ENCODE measurements at regions not wholly inside any gene's neighbourhood (a gene's known extent, or its start where the extent isn't known, plus 50 kb on each side); places are given as distances from the start of the nearest gene placed in this dataset.
A peak's percentile ranks its signal among the peaks of the same experiment; 100 is the strongest.

GRCh38 chrX:39758791-39759525 lies 338.8 kb downstream of the BCOR start:
- ChIA-PET CTCF (no interaction called here), POLR2A (no interaction called here)
- Mint-ChIP-seq H3K9me3 (no peaks in the 10 kb centered on the region), H3K4me1 (ENCODE audit: low read depth) (peaks cover 22% of the 10 kb centered on the region), H3K27me3 (no peaks in the 10 kb centered on the region), H3K27ac (no peak overlapping the region), H3K4me3 (no peak overlapping the region), H3K36me3 (ENCODE audit: low read depth) (no peaks in the 10 kb centered on the region)
- ATAC-seq (no peak), DNase-seq (no peak)
- TF ChIP-seq CTCF (IDR thresholded peaks at IDR 0.05) = no peak
- intact Hi-C loops (cut with micrococcal nuclease) = no loop called here

GRCh38 chrX:39759526-39760224 lies 338.1 kb downstream of the BCOR start:
- DNase-seq (no peak), ATAC-seq (peak; percentile 22)
- Mint-ChIP-seq H3K4me1 (ENCODE audit: low read depth) (peaks cover 24% of the 10 kb centered on the region), H3K4me3 (no peak overlapping the region), H3K27ac (no peak overlapping the region), H3K36me3 (ENCODE audit: low read depth) (no peaks in the 10 kb centered on the region), H3K27me3 (no peaks in the 10 kb centered on the region), H3K9me3 (no peaks in the 10 kb centered on the region)
- ChIA-PET POLR2A (interaction anchor here (0.5 kb wide), 1 partner anchor 128 kb away, joined by 3 read pairs; no protein-coding TSS in a partner anchor), CTCF (no interaction called here)
- TF ChIP-seq CTCF (IDR thresholded peaks at IDR 0.05) = no peak
- intact Hi-C loops (cut with micrococcal nuclease) = no loop called here

- TF ChIP-seq CTCF (IDR thresholded peaks at IDR 0.05) = no peak
- Mint-ChIP-seq H3K27ac (peak overlapping the region; percentile 83), H3K4me3 (no peak overlapping the region), H3K36me3 (ENCODE audit: low read depth) (no peaks in the 10 kb centered on the region), H3K4me1 (ENCODE audit: low read depth) (peaks cover 35% of the 10 kb centered on the region), H3K9me3 (no peaks in the 10 kb centered on the region), H3K27me3 (no peaks in the 10 kb centered on the region)
- ChIA-PET POLR2A (interaction anchor here (1.0 kb wide), 1 partner anchor 17 kb away, joined by 3 read pairs; no protein-coding TSS in a partner anchor), CTCF (no interaction called here)
- DNase-seq = peak; percentile 35
- ATAC-seq = peak; percentile 76
- intact Hi-C loops (cut with micrococcal nuclease) = no loop called here
These were observed 336.8 kb downstream of the BCOR start for GRCh38 chrX:39760930-39761329.

- Mint-ChIP-seq H3K4me1 (ENCODE audit: low read depth) (peaks cover 44% of the 10 kb centered on the region), H3K27ac (no peak overlapping the region), H3K9me3 (no peaks in the 10 kb centered on the region), H3K4me3 (no peak overlapping the region), H3K27me3 (no peaks in the 10 kb centered on the region), H3K36me3 (ENCODE audit: low read depth) (no peaks in the 10 kb centered on the region)
- TF ChIP-seq CTCF (IDR thresholded peaks at IDR 0.05) = no peak
- DNase-seq (no peak), ATAC-seq (no peak)
- CTCF ChIA-PET = no interaction called here
- intact Hi-C loops (cut with micrococcal nuclease) = no loop called here
- POLR2A ChIA-PET = no interaction called here
These were observed 335.4 kb downstream of the BCOR start for GRCh38 chrX:39762266-39762841.

GRCh38 chrX:39764441-39764914 lies 333.3 kb downstream of the BCOR start:
- no peak overlapping the region for H3K27ac Mint-ChIP-seq

More at GRCh38 chrX:39764441-39764914, 333.3 kb downstream of the BCOR start:
- ATAC-seq (no peak), DNase-seq (no peak)
- Mint-ChIP-seq H3K4me1 (ENCODE audit: low read depth) (peaks cover 45% of the 10 kb centered on the region), H3K27me3 (no peaks in the 10 kb centered on the region), H3K4me3 (no peak overlapping the region), H3K36me3 (ENCODE audit: low read depth) (no peaks in the 10 kb centered on the region), H3K9me3 (no peaks in the 10 kb centered on the region)
- intact Hi-C loops (cut with micrococcal nuclease) = no loop called here
- ChIA-PET POLR2A (no interaction called here), CTCF (interaction anchor here (1.2 kb wide), 1 partner anchor 24 kb away, joined by 3 read pairs; no protein-coding TSS in a partner anchor)
- no peak for TF ChIP-seq CTCF (IDR thresholded peaks at IDR 0.05)
